GDM1 (cell line): ENCODE measurements at regions not wholly inside any gene's neighbourhood (a gene's known extent, or its start where the extent isn't known, plus 50 kb on each side); places are given as distances from the start of the nearest gene placed in this dataset.

Source experiments
- DNase-seq: peaks from one replicate; lab custom pipeline; 2025; lab: John Stamatoyannopoulos, UW

DNA sequence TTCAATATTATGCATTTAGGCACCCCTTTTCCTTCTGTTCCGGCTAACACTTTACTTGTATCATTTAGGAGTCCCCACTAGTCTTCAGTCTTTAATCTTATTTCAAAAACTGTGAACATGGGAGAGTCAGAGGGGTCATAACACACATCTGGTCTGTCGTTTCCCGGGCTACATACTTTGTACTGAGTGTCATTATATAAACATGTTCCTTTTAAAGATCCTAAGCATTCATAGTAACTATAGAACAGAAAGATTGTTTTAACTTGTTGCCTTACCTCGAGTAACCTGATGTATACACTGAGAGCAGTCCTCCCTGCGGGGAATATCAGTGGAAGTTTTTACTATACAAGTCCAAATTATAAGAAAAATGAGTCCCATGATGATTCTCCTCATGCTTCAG lies 78.2 kb upstream of the VEPH1 start:
- no peak for DNase-seq

DNA sequence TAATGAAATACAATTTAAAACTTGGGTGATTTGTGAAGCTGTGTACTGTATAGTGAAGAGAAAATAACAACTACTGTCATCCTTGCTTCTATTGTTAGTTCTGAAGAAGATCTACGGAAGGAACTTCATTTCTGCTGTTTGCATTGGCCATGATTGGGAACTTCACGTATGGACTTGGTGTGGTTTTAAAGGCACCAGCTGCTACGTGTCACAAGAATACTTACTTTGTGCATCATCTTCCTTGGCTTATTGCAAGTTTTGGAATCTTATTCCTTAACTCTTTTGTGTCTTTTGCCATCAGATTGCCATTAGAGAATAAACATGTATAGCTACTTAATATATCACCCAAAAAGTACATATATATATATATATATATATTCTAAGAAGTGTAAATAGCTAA lies 75.0 kb upstream of the VEPH1 start:
- no peak for DNase-seq

DNA sequence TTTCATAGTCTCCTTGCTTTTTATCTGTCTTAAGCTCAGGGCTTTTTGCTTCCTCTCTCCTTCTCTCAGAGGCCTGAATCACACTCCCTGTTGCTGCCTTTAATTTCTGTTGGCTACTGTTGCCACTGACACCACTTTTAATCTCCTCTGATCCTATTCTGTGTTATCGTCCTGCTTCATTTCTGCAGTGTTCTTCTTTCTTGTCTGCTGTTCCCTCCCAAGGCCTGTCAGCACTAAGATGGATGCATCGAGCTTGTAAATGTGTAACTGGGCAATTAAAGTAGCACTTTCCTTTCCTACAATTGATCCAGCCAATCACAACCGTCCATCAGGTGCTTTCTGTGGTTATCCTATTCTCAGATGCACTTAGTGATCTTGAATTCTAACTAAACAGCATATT lies 71.3 kb upstream of the VEPH1 start:
- DNase-seq, result no peak

DNA sequence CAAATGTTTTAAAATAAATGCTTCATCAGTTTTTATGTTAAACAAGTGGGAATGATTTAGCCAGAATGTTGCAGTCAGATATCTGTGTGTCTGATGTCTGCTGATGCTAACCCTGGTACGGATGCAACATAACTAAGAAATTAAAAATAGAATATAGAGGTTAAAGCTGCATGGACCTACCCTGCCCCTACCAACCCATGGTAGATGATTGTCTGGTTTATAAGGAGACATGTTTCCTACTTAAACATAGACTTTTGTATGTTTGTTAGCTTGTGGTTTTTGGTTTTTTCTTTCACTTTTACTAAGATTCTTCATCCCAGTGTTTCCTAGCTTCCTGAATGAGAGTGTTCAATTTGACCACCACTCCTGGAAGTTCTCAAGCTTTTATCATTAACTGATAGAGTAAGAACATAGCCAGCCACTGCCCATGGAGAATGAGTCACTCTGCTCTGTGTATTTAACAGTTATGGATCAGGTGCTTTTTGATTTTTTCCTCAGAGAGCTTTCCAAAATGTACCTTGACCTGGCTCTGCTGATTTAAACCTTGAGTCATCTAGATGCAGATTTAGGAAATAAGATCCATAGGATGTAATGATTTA lies 70.7 kb upstream of the VEPH1 start:
- DNase-seq, result no peak

DNA sequence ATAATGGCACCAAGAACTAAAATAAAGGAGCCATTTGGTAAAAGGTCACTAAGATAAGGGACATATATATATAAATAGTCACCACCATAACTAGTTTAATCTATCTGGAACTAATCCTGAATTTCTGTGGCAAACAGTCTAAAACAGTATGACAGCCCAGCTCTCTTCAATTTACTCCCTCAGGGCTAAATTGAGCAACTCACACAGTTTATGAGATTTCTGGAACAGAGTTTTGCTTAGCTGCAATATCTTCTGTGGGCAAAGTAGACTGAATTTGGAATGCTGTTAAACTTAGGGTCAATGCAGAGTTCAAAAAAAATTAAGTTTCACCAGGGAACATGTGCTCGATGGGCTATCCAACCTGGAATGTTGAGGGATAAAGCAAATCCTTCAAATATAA lies 70.1 kb upstream of the VEPH1 start:
- DNase-seq, result no peak

DNA sequence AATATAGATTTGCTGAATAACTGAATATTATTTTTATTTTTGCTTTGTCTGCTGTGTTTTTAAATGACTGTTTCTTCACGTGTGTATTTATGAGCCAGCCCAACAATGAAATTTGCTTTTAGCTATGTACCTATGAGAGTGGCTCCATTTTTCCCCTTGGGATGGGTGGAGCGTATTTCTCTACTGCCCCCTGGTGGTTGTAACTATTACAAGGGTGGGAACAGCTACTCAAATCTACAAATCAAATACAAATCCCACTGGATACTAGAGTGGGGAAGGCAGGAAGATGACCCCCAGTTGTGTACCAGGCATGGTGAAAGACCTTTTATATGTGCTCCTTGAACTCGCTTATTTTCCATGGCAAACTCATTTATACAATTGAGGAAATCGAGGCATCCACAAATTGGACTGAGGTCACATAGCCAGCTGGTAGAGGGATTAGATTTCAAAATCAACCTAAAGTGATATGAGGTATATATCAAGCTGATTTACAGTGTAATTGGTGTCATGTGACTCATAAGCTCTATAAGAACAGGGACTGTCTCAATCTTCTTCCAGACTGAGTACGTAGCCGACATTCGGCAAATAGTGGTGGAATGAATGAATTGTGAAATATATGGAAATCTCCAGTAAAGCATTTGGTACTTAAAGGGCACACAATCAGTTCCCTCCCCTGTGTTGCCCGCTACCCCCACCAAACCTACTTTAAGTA lies 69.5 kb upstream of the VEPH1 start:
- no peak for DNase-seq

DNA sequence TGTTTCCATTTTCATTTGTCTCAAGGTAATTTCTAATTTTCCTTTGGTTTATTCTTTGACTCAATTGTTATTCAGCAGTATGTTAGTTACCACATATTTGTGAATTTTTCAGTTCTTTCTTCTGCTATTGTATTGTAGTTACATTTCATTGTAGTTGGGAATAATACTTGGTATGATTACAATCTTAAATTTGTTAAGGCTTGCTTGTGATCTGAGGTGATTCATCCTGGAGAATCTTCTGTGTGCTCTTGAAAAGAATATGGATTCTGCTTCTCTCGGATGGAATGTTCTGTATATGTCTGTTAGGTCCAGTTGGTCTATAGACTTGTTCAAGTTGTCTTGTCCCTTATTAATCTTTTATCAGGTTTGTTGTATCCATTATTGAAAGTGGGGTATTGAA lies 63.4 kb upstream of the VEPH1 start:
- DNase-seq, result no peak

DNA sequence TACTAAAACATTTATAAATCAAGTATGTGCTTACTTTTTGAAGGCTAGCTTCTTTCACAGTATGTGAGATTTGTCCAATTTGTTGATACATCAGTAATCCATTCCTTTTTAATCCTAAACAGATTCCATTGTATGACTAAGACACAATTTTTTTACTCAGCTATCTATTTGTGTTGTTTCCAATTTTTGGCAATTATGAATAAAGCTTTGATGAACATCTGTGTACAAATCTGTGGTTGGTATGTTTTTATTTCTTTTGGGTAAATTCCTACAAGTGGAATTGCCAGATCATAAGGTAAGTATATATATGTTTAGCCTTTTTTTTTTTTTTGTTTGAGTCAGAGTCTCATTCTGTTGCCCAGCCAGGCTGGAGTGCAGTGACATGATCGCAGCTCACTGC lies 56.2 kb upstream of the VEPH1 start:
- DNase-seq, result no peak
